Endometrium (tissue), 2 donors: ENCODE measurements at regions not wholly inside any gene's neighbourhood (a gene's known extent, or its start where the extent isn't known, plus 50 kb on each side); places are given as distances from the start of the nearest gene placed in this dataset.
A peak's percentile ranks its signal among the peaks of the same experiment; 100 is the strongest.
"Not testable (repeated sequence)": the region's sequence is repeated elsewhere in the genome, so short reads cannot be mapped to it uniquely, and the experiment has no call there.

ENCODE experiments used
- FAIRE-seq: peaks from 2 replicates; lab custom pipeline; 2012; peaks lifted over from hg19 to GRCh38; lab: Jason Lieb, UNC
- donor health status: control.
- donor health status: control.

- FAIRE-seq = no peak
These were observed 601.1 kb downstream of the ANKRD50 start for GRCh38 chr4:124111411-124111810.

GRCh38 chr4:124111922-124112321 lies 600.6 kb downstream of the ANKRD50 start:
- FAIRE-seq = peak; percentile 85

- no peak for FAIRE-seq
These were observed 594.5 kb downstream of the ANKRD50 start for GRCh38 chr4:124118061-124118460.

GRCh38 chr4:124121461-124121971 lies 591.0 kb downstream of the ANKRD50 start:
- FAIRE-seq = no peak

GRCh38 chr4:124123181-124123580 lies 589.4 kb downstream of the ANKRD50 start:
- FAIRE-seq = no peak

GRCh38 chr4:124123721-124124120 lies 588.8 kb downstream of the ANKRD50 start:
- no peak for FAIRE-seq

- FAIRE-seq = not testable (repeated sequence)
These were observed 581.2 kb downstream of the ANKRD50 start for GRCh38 chr4:124131324-124131723.

GRCh38 chr4:124132161-124132560 lies 580.4 kb downstream of the ANKRD50 start:
- FAIRE-seq = no peak

GRCh38 chr4:124133753-124134152 lies 578.8 kb downstream of the ANKRD50 start:
- FAIRE-seq = no peak

- FAIRE-seq = no peak
These were observed 577.1 kb downstream of the ANKRD50 start for GRCh38 chr4:124135409-124135813.

GRCh38 chr4:124139044-124139443 lies 573.5 kb downstream of the ANKRD50 start:
- no peak for FAIRE-seq

- no peak for FAIRE-seq
These were observed 568.9 kb downstream of the ANKRD50 start for GRCh38 chr4:124143632-124144031.

- peak; percentile 62 for FAIRE-seq
These were observed 568.3 kb downstream of the ANKRD50 start for GRCh38 chr4:124144238-124144654.

- no peak for FAIRE-seq
These were observed 566.5 kb downstream of the ANKRD50 start for GRCh38 chr4:124146068-124146467.

- FAIRE-seq = no peak
These were observed 561.5 kb downstream of the ANKRD50 start for GRCh38 chr4:124151031-124151430.

GRCh38 chr4:124152132-124152531 lies 560.4 kb downstream of the ANKRD50 start:
- FAIRE-seq = no peak

GRCh38 chr4:124155239-124155638 lies 557.3 kb downstream of the ANKRD50 start:
- no peak for FAIRE-seq

- no peak for FAIRE-seq
These were observed 555.0 kb downstream of the ANKRD50 start for GRCh38 chr4:124157396-124158083.

- no peak for FAIRE-seq
These were observed 549.1 kb downstream of the ANKRD50 start for GRCh38 chr4:124163401-124163800.

GRCh38 chr4:124167602-124168001 lies 544.9 kb downstream of the ANKRD50 start:
- no peak for FAIRE-seq

GRCh38 chr4:124169524-124169923 lies 543.0 kb downstream of the ANKRD50 start:
- FAIRE-seq = not testable (repeated sequence)

GRCh38 chr4:124173912-124174311 lies 538.6 kb downstream of the ANKRD50 start:
- peak; percentile 39 for FAIRE-seq

- FAIRE-seq = no peak
These were observed 534.7 kb downstream of the ANKRD50 start for GRCh38 chr4:124177647-124178425.
